ENCODE measurements at regions not wholly inside any gene's neighbourhood (a gene's known extent, or its start where the extent isn't known, plus 50 kb on each side); places are given as distances from the start of the nearest gene placed in this dataset.

GRCh38 chr5:17794201-17794600 is 159.9 kb downstream of the TAF11L14 start:
- H3K36me3 ChIP-seq (ENCODE audit: insufficient read depth, low read length), result no peaks in the 10 kb centered on the region
- no peaks in the 10 kb centered on the region for H3K9me3 ChIP-seq (ENCODE audit: control insufficient read depth, insufficient read depth, low read length)
- H3K4me1 ChIP-seq (ENCODE audit: insufficient read depth, low read length), result no peaks in the 10 kb centered on the region
- H3K9ac ChIP-seq (ENCODE audit: low read depth, low read length), result no peak overlapping the region

GRCh38 chr5:17794815-17795214 is 160.6 kb downstream of the TAF11L14 start:
- Histone ChIP-seq H3K4me1 (ENCODE audit: insufficient read depth, low read length) (no peaks in the 10 kb centered on the region), H3K9ac (ENCODE audit: low read depth, low read length) (no peak overlapping the region), H3K36me3 (ENCODE audit: insufficient read depth, low read length) (no peaks in the 10 kb centered on the region), H3K9me3 (ENCODE audit: control insufficient read depth, insufficient read depth, low read length) (no peaks in the 10 kb centered on the region)

GRCh38 chr5:17796142-17796541 is 161.9 kb downstream of the TAF11L14 start:
- H3K4me1 ChIP-seq (ENCODE audit: insufficient read depth, low read length), result no peaks in the 10 kb centered on the region
- H3K9ac ChIP-seq (ENCODE audit: low read depth, low read length), result no peak overlapping the region
- H3K9me3 ChIP-seq (ENCODE audit: control insufficient read depth, insufficient read depth, low read length), result no peaks in the 10 kb centered on the region
- no peaks in the 10 kb centered on the region for H3K36me3 ChIP-seq (ENCODE audit: insufficient read depth, low read length)

- Histone ChIP-seq H3K36me3 (ENCODE audit: insufficient read depth, low read length) (no peaks in the 10 kb centered on the region), H3K9me3 (ENCODE audit: control insufficient read depth, insufficient read depth, low read length) (no peaks in the 10 kb centered on the region), H3K4me1 (ENCODE audit: insufficient read depth, low read length) (no peaks in the 10 kb centered on the region), H3K9ac (ENCODE audit: low read depth, low read length) (no peak overlapping the region)
Observed at GRCh38 chr5:17796757-17797396, 162.6 kb downstream of the TAF11L14 start.

- Histone ChIP-seq H3K36me3 (ENCODE audit: insufficient read depth, low read length) (no peaks in the 10 kb centered on the region), H3K9ac (ENCODE audit: low read depth, low read length) (no peak overlapping the region), H3K9me3 (ENCODE audit: control insufficient read depth, insufficient read depth, low read length) (no peaks in the 10 kb centered on the region), H3K4me1 (ENCODE audit: insufficient read depth, low read length) (no peaks in the 10 kb centered on the region; the same call in 1 of the 2 replicates)
Observed at GRCh38 chr5:17799521-17799920, 165.3 kb downstream of the TAF11L14 start.

- Histone ChIP-seq H3K36me3 (ENCODE audit: insufficient read depth, low read length) (no peaks in the 10 kb centered on the region), H3K9me3 (ENCODE audit: control insufficient read depth, insufficient read depth, low read length) (no peaks in the 10 kb centered on the region), H3K9ac (ENCODE audit: low read depth, low read length) (no peak overlapping the region), H3K4me1 (ENCODE audit: insufficient read depth, low read length) (no peaks in the 10 kb centered on the region; the same call in 1 of the 2 replicates)
Observed at GRCh38 chr5:17801595-17801994, 167.3 kb downstream of the TAF11L14 start.

- Histone ChIP-seq H3K36me3 (ENCODE audit: insufficient read depth, low read length) (no peaks in the 10 kb centered on the region), H3K4me1 (ENCODE audit: insufficient read depth, low read length) (no peaks in the 10 kb centered on the region; the same call in 1 of the 2 replicates), H3K9ac (ENCODE audit: low read depth, low read length) (no peak overlapping the region), H3K9me3 (ENCODE audit: control insufficient read depth, insufficient read depth, low read length) (no peaks in the 10 kb centered on the region)
Observed at GRCh38 chr5:17802256-17802655, 168.0 kb downstream of the TAF11L14 start.

GRCh38 chr5:17803971-17804370 is 169.7 kb downstream of the TAF11L14 start:
- H3K9ac ChIP-seq (ENCODE audit: low read depth, low read length), result no peak overlapping the region
- no peaks in the 10 kb centered on the region for H3K36me3 ChIP-seq (ENCODE audit: insufficient read depth, low read length)
- H3K4me1 ChIP-seq (ENCODE audit: insufficient read depth, low read length), result no peaks in the 10 kb centered on the region; the same call in 1 of the 2 replicates
- H3K9me3 ChIP-seq (ENCODE audit: control insufficient read depth, insufficient read depth, low read length), result no peaks in the 10 kb centered on the region

- Histone ChIP-seq H3K36me3 (ENCODE audit: insufficient read depth, low read length) (no peaks in the 10 kb centered on the region), H3K9ac (ENCODE audit: low read depth, low read length) (no peak overlapping the region), H3K9me3 (ENCODE audit: control insufficient read depth, insufficient read depth, low read length) (no peaks in the 10 kb centered on the region), H3K4me1 (ENCODE audit: insufficient read depth, low read length) (no peaks in the 10 kb centered on the region; the same call in 1 of the 2 replicates)
Observed at GRCh38 chr5:17805227-17805825, 171.1 kb downstream of the TAF11L14 start.

- Histone ChIP-seq H3K9ac (ENCODE audit: low read depth, low read length) (no peak overlapping the region), H3K36me3 (ENCODE audit: insufficient read depth, low read length) (no peaks in the 10 kb centered on the region), H3K9me3 (ENCODE audit: control insufficient read depth, insufficient read depth, low read length) (no peaks in the 10 kb centered on the region), H3K4me1 (ENCODE audit: insufficient read depth, low read length) (no peaks in the 10 kb centered on the region; the same call in 1 of the 2 replicates)
Observed at GRCh38 chr5:17806818-17807468, 172.7 kb downstream of the TAF11L14 start.

GRCh38 chr5:17808566-17808965 is 174.3 kb downstream of the TAF11L14 start:
- Histone ChIP-seq H3K4me1 (ENCODE audit: insufficient read depth, low read length) (no peaks in the 10 kb centered on the region), H3K9ac (ENCODE audit: low read depth, low read length) (no peak overlapping the region), H3K9me3 (ENCODE audit: control insufficient read depth, insufficient read depth, low read length) (no peaks in the 10 kb centered on the region), H3K36me3 (ENCODE audit: insufficient read depth, low read length) (no peaks in the 10 kb centered on the region)

- H3K36me3 ChIP-seq (ENCODE audit: insufficient read depth, low read length), result no peaks in the 10 kb centered on the region
- H3K9me3 ChIP-seq (ENCODE audit: control insufficient read depth, insufficient read depth, low read length), result no peaks in the 10 kb centered on the region
- H3K4me1 ChIP-seq (ENCODE audit: insufficient read depth, low read length), result no peaks in the 10 kb centered on the region
- H3K9ac ChIP-seq (ENCODE audit: low read depth, low read length), result no peak overlapping the region
Observed at GRCh38 chr5:17810734-17811133, 176.5 kb downstream of the TAF11L14 start.

GRCh38 chr5:17813214-17813613 is 179.0 kb downstream of the TAF11L14 start:
- Histone ChIP-seq H3K9me3 (ENCODE audit: control insufficient read depth, insufficient read depth, low read length) (no peaks in the 10 kb centered on the region), H3K36me3 (ENCODE audit: insufficient read depth, low read length) (no peaks in the 10 kb centered on the region), H3K9ac (ENCODE audit: low read depth, low read length) (no peak overlapping the region), H3K4me1 (ENCODE audit: insufficient read depth, low read length) (no peaks in the 10 kb centered on the region)

- no peaks in the 10 kb centered on the region for H3K4me1 ChIP-seq (ENCODE audit: insufficient read depth, low read length)
- no peaks in the 10 kb centered on the region for H3K36me3 ChIP-seq (ENCODE audit: insufficient read depth, low read length)
- no peaks in the 10 kb centered on the region for H3K9me3 ChIP-seq (ENCODE audit: control insufficient read depth, insufficient read depth, low read length)
- H3K9ac ChIP-seq (ENCODE audit: low read depth, low read length), result no peak overlapping the region
Observed at GRCh38 chr5:17816505-17816904, 182.2 kb downstream of the TAF11L14 start.

- Histone ChIP-seq H3K9me3 (ENCODE audit: control insufficient read depth, insufficient read depth, low read length) (no peaks in the 10 kb centered on the region), H3K9ac (ENCODE audit: low read depth, low read length) (no peak overlapping the region), H3K36me3 (ENCODE audit: insufficient read depth, low read length) (no peaks in the 10 kb centered on the region), H3K4me1 (ENCODE audit: insufficient read depth, low read length) (no peaks in the 10 kb centered on the region)
Observed at GRCh38 chr5:17816944-17817343, 182.7 kb downstream of the TAF11L14 start.

Data from ES-I3 (cell line).